ENCODE measurements at regions not wholly inside any gene's neighbourhood (a gene's known extent, or its start where the extent isn't known, plus 50 kb on each side); places are given as distances from the start of the nearest gene placed in this dataset.

DNA sequence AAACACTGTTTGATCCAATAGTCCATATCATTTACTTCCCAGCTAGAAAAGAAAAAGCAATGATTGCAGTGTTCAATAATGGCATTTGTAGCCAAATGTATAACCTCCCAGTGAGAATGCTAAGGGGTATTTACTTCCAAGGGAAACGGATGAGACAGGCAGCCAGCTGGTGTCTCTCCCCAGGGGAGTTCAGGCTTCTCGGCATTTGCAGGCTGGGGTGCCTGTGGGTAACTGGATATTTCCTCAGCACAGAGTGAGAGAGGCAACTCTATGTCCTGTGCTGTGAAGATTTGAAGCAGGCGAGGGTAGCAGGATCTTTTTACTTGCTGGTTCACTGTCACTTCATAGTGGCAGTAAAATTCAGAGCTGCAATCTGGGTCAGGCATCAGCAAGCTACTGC is 1455.6 kb upstream of the TMEM132C start:
- TF ChIP-seq, protein P1, sequence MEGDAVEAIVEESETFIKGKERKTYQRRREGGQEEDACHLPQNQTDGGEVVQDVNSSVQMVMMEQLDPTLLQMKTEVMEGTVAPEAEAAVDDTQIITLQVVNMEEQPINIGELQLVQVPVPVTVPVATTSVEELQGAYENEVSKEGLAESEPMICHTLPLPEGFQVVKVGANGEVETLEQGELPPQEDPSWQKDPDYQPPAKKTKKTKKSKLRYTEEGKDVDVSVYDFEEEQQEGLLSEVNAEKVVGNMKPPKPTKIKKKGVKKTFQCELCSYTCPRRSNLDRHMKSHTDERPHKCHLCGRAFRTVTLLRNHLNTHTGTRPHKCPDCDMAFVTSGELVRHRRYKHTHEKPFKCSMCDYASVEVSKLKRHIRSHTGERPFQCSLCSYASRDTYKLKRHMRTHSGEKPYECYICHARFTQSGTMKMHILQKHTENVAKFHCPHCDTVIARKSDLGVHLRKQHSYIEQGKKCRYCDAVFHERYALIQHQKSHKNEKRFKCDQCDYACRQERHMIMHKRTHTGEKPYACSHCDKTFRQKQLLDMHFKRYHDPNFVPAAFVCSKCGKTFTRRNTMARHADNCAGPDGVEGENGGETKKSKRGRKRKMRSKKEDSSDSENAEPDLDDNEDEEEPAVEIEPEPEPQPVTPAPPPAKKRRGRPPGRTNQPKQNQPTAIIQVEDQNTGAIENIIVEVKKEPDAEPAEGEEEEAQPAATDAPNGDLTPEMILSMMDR (conservative IDR thresholded peaks at IDR 0.05; ENCODE audit: low read depth, low read length) = no peak
- no peak for TF ChIP-seq EZH2 (IDR thresholded peaks at IDR 0.05; ENCODE audit: low read length, unreplicated experiment)
- no peak for TF ChIP-seq EZH2phosphoT487 (IDR thresholded peaks at IDR 0.05; ENCODE audit: borderline replicate concordance, low read length)

All from PC-3 (cell line).